ENCODE measurements at regions not wholly inside any gene's neighbourhood (a gene's known extent, or its start where the extent isn't known, plus 50 kb on each side); places are given as distances from the start of the nearest gene placed in this dataset.

DNA sequence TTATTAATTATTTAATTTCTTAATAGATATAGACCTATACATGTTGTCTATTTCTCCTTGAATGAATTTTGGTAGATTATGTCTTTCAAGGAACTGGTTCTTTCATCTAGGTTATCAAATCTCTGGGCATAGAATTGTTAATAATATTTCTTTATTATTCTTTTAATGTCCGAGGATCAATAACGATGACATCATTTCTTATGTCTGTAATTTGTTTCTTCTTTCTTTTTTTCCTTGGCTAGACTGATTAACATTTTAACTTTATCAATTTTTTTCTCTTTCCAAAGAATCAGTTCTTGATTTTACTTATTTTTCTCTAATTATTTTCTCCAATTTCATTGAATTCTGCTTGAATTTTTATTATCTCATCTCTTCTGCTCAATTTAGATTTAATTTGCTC is 156.0 kb downstream of the ISL1 start:
- no peak overlapping the region for H4K8ac ChIP-seq (ENCODE audit: low read depth in 2 of 2, low read length in 2 of 2)
- no peak overlapping the region for H3K18ac ChIP-seq (ENCODE audit: low read depth, low read length)
- H3K4ac ChIP-seq (ENCODE audit: low read depth, low read length), result no peak overlapping the region
- no TSS peak for BruUV-seq (replicated peaks)
- no peak overlapping the region for H3K9ac ChIP-seq (ENCODE audit: low read depth, low read length)
- dilution Hi-C loops (cut with HindIII; ENCODE audit: low sequenced_read_pairs, unreplicated experiment) (no loop called here), intact Hi-C loops (cut with micrococcal nuclease) (loop anchor here (5.0 kb wide), 1 partner anchor 158 kb away; no protein-coding TSS in a partner anchor), in situ Hi-C loops (cut with MboI; ENCODE audit: low sequenced_read_pairs) (no loop called here)
- H3K4me3 ChIP-seq (ENCODE audit: insufficient read depth, low read depth, low read length), result no peak overlapping the region
- ChIA-PET CTCF (no interaction called here), POLR2A (ENCODE audit: unreplicated experiment) (no interaction called here)
- ATAC-seq (ENCODE audit: low read depth) (no peak), DNase-seq (no peak)
- H2BK5ac ChIP-seq (ENCODE audit: low read depth, low read length, poor library complexity, severe bottlenecking), result no peak overlapping the region
- no peaks in the 10 kb centered on the region for H3K4me1 ChIP-seq (ENCODE audit: control insufficient read depth, insufficient read depth, low read length)
- H2BK15ac ChIP-seq (ENCODE audit: low read depth, low read length), result no peak overlapping the region
- H4K91ac ChIP-seq (ENCODE audit: insufficient read depth, low read depth, low read length), result no peak overlapping the region
- no peak overlapping the region for H2BK120ac ChIP-seq (ENCODE audit: low read depth, low read length)
- no peak overlapping the region for H3K4me2 ChIP-seq (ENCODE audit: low read depth, low read length)
- H2AK9ac ChIP-seq (replicated peaks; ENCODE audit: low read depth, low read length, poor library complexity), result no peak overlapping the region
- no peak overlapping the region for H2AFZ ChIP-seq (replicated peaks; ENCODE audit: low read length, poor library complexity)
- no peak overlapping the region for H3K27ac ChIP-seq (ENCODE audit: insufficient read depth, low read length)
- H3K9me3 ChIP-seq (ENCODE audit: control insufficient read depth, insufficient read depth, low read length), result no peaks in the 10 kb centered on the region
- H4K5ac ChIP-seq (ENCODE audit: low read depth, low read length), result no peak overlapping the region
- no CpG with 5 or more reads among the region's 2 CpGs for WGBS, 2 experiments (ENCODE audit: extremely low coverage in 2 of 2, insufficient read length in 1 of 2)
- no peak for TF ChIP-seq SMC3 (IDR thresholded peaks at IDR 0.05; ENCODE audit: low read depth, low read length)
- TF ChIP-seq MAZ (IDR thresholded peaks at IDR 0.05; ENCODE audit: borderline replicate concordance, low read depth, low read length), result no peak
- TF ChIP-seq MXI1 (IDR thresholded peaks at IDR 0.05; ENCODE audit: borderline replicate concordance, low read depth, low read length), result no peak
- no peak for TF ChIP-seq POLR2A (IDR thresholded peaks at IDR 0.05; ENCODE audit: low read depth, low read length)
- TF ChIP-seq BHLHE40 (IDR thresholded peaks at IDR 0.05; ENCODE audit: low read depth, low read length), result no peak
- H3K9me1 ChIP-seq (ENCODE audit: insufficient read depth, low read length), result no peaks in the 10 kb centered on the region
- H2AK5ac ChIP-seq (ENCODE audit: low read depth, low read length), result no peak overlapping the region
- H3K14ac ChIP-seq (replicated peaks; ENCODE audit: low read depth, low read length), result no peak overlapping the region
- H4K20me1 ChIP-seq (ENCODE audit: insufficient read depth, low read length), result no peaks in the 10 kb centered on the region
- no peak overlapping the region for H3K56ac ChIP-seq (ENCODE audit: extremely low read depth, insufficient read depth, low read length)
- no peak overlapping the region for H2BK20ac ChIP-seq (ENCODE audit: low read depth, low read length)
- H3K27me3 ChIP-seq (ENCODE audit: control insufficient read depth, insufficient read depth, low read length), result no peaks in the 10 kb centered on the region
- no peak overlapping the region for H3K23ac ChIP-seq (ENCODE audit: low read depth, low read length)
- no peaks in the 10 kb centered on the region for H3K36me3 ChIP-seq (ENCODE audit: control insufficient read depth, insufficient read depth, low read length)
- H3K79me1 ChIP-seq (ENCODE audit: low read depth in 1 of 2, low read length in 2 of 2), result no peaks in the 10 kb centered on the region
